Neural progenitor cell (in vitro differentiated cells): ENCODE measurements at regions not wholly inside any gene's neighbourhood (a gene's known extent, or its start where the extent isn't known, plus 50 kb on each side); places are given as distances from the start of the nearest gene placed in this dataset.
A peak's percentile ranks its signal among the peaks of the same experiment; 100 is the strongest.

Source experiments
- DNase-seq: peaks from one replicate; pipeline ENCODE4 v3.0.0-alpha.2; 2016; ENCODE audit warnings: low spot score
- H2AFZ ChIP-seq: fragments of 200-600 bp; sonication (generic); replicated peaks from 2 replicates; pipeline ENCODE4 v1.6.1; 2016; ENCODE audit warnings: antibody characterized with exemption
- H3F3A ChIP-seq: fragments of 200-600 bp; sonication (generic); 2 replicates; pipeline ENCODE4 v1.6.1; 2016; ENCODE audit warnings: antibody characterized with exemption, low read depth
- H3K27ac ChIP-seq: fragments of 200-600 bp; sonication (generic); 2 replicates; pipeline ENCODE4 v1.5.1; 2016; ENCODE audit warnings: mild to moderate bottlenecking
- H3K27me3 ChIP-seq: fragments of 200-600 bp; sonication (generic); 2 replicates; pipeline ENCODE4 v1.6.1; 2016; ENCODE audit warnings: mild to moderate bottlenecking, moderate library complexity
- H3K36me3 ChIP-seq: fragments of 200-600 bp; sonication (generic); 2 replicates; pipeline ENCODE4 v1.5.1; 2016
- H3K4me1 ChIP-seq: fragments of 200-600 bp; sonication (generic); 2 replicates; pipeline ENCODE4 v1.6.1; 2016; ENCODE audit warnings: mixed run types
- H3K4me2 ChIP-seq: fragments of 200-600 bp; sonication (generic); 2 replicates; pipeline ENCODE4 v1.6.1; 2016
- H3K4me3 ChIP-seq: fragments of 200-600 bp; sonication (generic); 2 replicates; pipeline ENCODE4 v1.5.1; 2016
- H3K79me2 ChIP-seq: fragments of 200-600 bp; sonication (generic); 2 replicates; pipeline ENCODE4 v1.6.1; 2016; ENCODE audit warnings: low read depth
- H3K9ac ChIP-seq: fragments of 200-600 bp; sonication (generic); 2 replicates; pipeline ENCODE4 v1.6.1; 2016
- H3K9me3 ChIP-seq: fragments of 200-600 bp; sonication (generic); 2 replicates; pipeline ENCODE4 v1.5.1; 2016; ENCODE audit warnings: low read depth
- H4K20me1 ChIP-seq: fragments of 200-600 bp; sonication (generic); 2 replicates; pipeline ENCODE4 v1.6.1; 2016; ENCODE audit warnings: low read depth
- H3K27ac Mint-ChIP-seq: 3 replicates; pipeline ENCODE4 v1.8.0; 2021; ENCODE audit warnings: mixed read lengths
- H3K27me3 Mint-ChIP-seq: 2 replicates; pipeline ENCODE4 v1.8.0; 2022; ENCODE audit warnings: low read depth, mild to moderate bottlenecking, inconsistent platforms, moderate library complexity, mixed read lengths; ENCODE audit not compliant: insufficient read depth
- H3K36me3 Mint-ChIP-seq: 3 replicates; pipeline ENCODE4 v1.8.0; 2021; ENCODE audit warnings: mixed read lengths
- H3K4me1 Mint-ChIP-seq: 3 replicates; pipeline ENCODE4 v1.8.0; 2021; ENCODE audit warnings: mixed read lengths
- H3K4me3 Mint-ChIP-seq: 3 replicates; pipeline ENCODE4 v1.8.0; 2021; ENCODE audit warnings: mild to moderate bottlenecking, moderate library complexity, mixed read lengths
- H3K9me3 Mint-ChIP-seq: 3 replicates; pipeline ENCODE4 v1.8.0; 2020; ENCODE audit warnings: mixed read lengths
- EZH2 ChIP-seq: fragments of 200-600 bp; sonication (generic); IDR thresholded peaks from 2 replicates; pipeline ENCODE4 v1.6.1; 2017; ENCODE audit warnings: antibody characterized with exemption, mild to moderate bottlenecking, moderate library complexity
- EZH2phosphoT487 ChIP-seq: fragments of 200-600 bp; sonication (generic); IDR thresholded peaks from 2 replicates; pipeline ENCODE4 v1.6.1; 2017; ENCODE audit warnings: antibody characterized with exemption
- TF ChIP-seq, protein P1 (sequence below): fragments of 200-600 bp; sonication (generic); IDR thresholded peaks from 2 replicates; pipeline ENCODE4 v1.5.1; 2017; ENCODE audit warnings: antibody characterized with exemption, mild to moderate bottlenecking

- no peaks in the 10 kb centered on the region for H3K79me2 ChIP-seq
- H3K4me3 Mint-ChIP-seq, result no peak overlapping the region
- no peak overlapping the region for H3K27ac Mint-ChIP-seq
- no peaks in the 10 kb centered on the region for H3F3A ChIP-seq
- no peak overlapping the region for H3K9ac ChIP-seq
- H3K27me3 Mint-ChIP-seq, result peaks cover 13% of the 10 kb centered on the region
- TF ChIP-seq EZH2phosphoT487 (no peak), EZH2 (no peak)
- TF ChIP-seq, protein P1, sequence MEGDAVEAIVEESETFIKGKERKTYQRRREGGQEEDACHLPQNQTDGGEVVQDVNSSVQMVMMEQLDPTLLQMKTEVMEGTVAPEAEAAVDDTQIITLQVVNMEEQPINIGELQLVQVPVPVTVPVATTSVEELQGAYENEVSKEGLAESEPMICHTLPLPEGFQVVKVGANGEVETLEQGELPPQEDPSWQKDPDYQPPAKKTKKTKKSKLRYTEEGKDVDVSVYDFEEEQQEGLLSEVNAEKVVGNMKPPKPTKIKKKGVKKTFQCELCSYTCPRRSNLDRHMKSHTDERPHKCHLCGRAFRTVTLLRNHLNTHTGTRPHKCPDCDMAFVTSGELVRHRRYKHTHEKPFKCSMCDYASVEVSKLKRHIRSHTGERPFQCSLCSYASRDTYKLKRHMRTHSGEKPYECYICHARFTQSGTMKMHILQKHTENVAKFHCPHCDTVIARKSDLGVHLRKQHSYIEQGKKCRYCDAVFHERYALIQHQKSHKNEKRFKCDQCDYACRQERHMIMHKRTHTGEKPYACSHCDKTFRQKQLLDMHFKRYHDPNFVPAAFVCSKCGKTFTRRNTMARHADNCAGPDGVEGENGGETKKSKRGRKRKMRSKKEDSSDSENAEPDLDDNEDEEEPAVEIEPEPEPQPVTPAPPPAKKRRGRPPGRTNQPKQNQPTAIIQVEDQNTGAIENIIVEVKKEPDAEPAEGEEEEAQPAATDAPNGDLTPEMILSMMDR, result no peak
- no peak for DNase-seq
- no peak overlapping the region for H3K27ac ChIP-seq
- H3K4me3 ChIP-seq, result no peak overlapping the region
- H3K27me3 ChIP-seq, result no peaks in the 10 kb centered on the region
- H3K9me3 ChIP-seq, result no peaks in the 10 kb centered on the region
- peaks cover 7% of the 10 kb centered on the region for H3K4me1 Mint-ChIP-seq
- H3K36me3 Mint-ChIP-seq, result no peaks in the 10 kb centered on the region
- no peaks in the 10 kb centered on the region for H4K20me1 ChIP-seq
- no peak overlapping the region for H3K4me2 ChIP-seq
- no peaks in the 10 kb centered on the region for H3K36me3 ChIP-seq
- H3K9me3 Mint-ChIP-seq, result no peaks in the 10 kb centered on the region
- no peak overlapping the region for H2AFZ ChIP-seq
- no peaks in the 10 kb centered on the region for H3K4me1 ChIP-seq
Measured at GRCh38 chr9:89759572-89759971, 154.8 kb downstream of the GADD45G start.

- no peak overlapping the region for H3K4me2 ChIP-seq
- H3K27ac ChIP-seq, result no peak overlapping the region
- peaks cover 13% of the 10 kb centered on the region for H3K27me3 Mint-ChIP-seq
- H3K9ac ChIP-seq, result no peak overlapping the region
- peaks cover 7% of the 10 kb centered on the region for H3K4me1 Mint-ChIP-seq
- no peaks in the 10 kb centered on the region for H3K79me2 ChIP-seq
- H3K4me3 ChIP-seq, result no peak overlapping the region
- peak overlapping the region; percentile 37 for H3K27ac Mint-ChIP-seq
- H3K36me3 ChIP-seq, result no peaks in the 10 kb centered on the region
- H3K4me1 ChIP-seq, result no peaks in the 10 kb centered on the region
- H2AFZ ChIP-seq, result no peak overlapping the region
- no peaks in the 10 kb centered on the region for H3F3A ChIP-seq
- TF ChIP-seq, protein P1, result no peak
- TF ChIP-seq EZH2 (no peak), EZH2phosphoT487 (no peak)
- H3K9me3 ChIP-seq, result no peaks in the 10 kb centered on the region
- no peak overlapping the region for H3K4me3 Mint-ChIP-seq
- H3K36me3 Mint-ChIP-seq, result no peaks in the 10 kb centered on the region
- no peak for DNase-seq
- no peaks in the 10 kb centered on the region for H3K27me3 ChIP-seq
- no peaks in the 10 kb centered on the region for H3K9me3 Mint-ChIP-seq
- H4K20me1 ChIP-seq, result no peaks in the 10 kb centered on the region
Measured at GRCh38 chr9:89760123-89760522, 155.3 kb downstream of the GADD45G start.

DNA sequence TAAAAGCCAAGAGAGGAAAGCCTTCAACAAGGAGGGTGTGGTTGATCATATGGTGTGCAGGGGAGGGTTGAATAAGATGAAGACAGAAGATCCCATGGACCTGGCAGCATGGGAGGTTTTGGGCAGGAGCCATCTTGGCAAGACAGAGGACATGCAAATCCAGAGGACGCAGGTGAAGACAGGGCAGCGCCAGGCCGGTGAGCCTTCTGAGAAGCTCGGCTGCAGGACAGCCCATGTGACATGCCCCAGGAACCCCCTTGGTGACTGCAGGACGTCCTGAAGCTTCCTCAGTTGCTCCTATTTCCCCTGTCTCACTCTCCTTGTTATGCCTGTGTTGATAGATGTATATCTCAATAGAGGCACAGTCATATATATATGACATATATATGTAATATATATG is 159.4 kb downstream of the GADD45G start:
- Histone ChIP-seq H3K4me1 (no peaks in the 10 kb centered on the region), H2AFZ (no peak overlapping the region), H4K20me1 (no peaks in the 10 kb centered on the region), H3K79me2 (no peaks in the 10 kb centered on the region), H3K9me3 (no peaks in the 10 kb centered on the region), H3F3A (no peaks in the 10 kb centered on the region), H3K4me2 (no peak overlapping the region), H3K27ac (no peak overlapping the region), H3K36me3 (no peaks in the 10 kb centered on the region), H3K4me3 (no peak overlapping the region), H3K27me3 (no peaks in the 10 kb centered on the region), H3K9ac (no peak overlapping the region)
- Mint-ChIP-seq H3K36me3 (no peaks in the 10 kb centered on the region), H3K4me1 (peaks cover 7% of the 10 kb centered on the region), H3K27ac (no peak overlapping the region), H3K9me3 (no peaks in the 10 kb centered on the region), H3K4me3 (no peak overlapping the region), H3K27me3 (peaks cover 14% of the 10 kb centered on the region)
- no peak for DNase-seq
- no peak for TF ChIP-seq EZH2

GRCh38 chr9:89765211-89765946 is 160.6 kb downstream of the GADD45G start:
- H3K79me2 ChIP-seq, result no peaks in the 10 kb centered on the region
- H3K36me3 Mint-ChIP-seq, result no peaks in the 10 kb centered on the region
- no peaks in the 10 kb centered on the region for H3K9me3 ChIP-seq
- no peak overlapping the region for H3K27ac Mint-ChIP-seq
- no peak overlapping the region for H3K9ac ChIP-seq
- H3K27me3 Mint-ChIP-seq, result peaks cover 8% of the 10 kb centered on the region
- no peak overlapping the region for H3K27ac ChIP-seq
- no peaks in the 10 kb centered on the region for H3K36me3 ChIP-seq
- no peak overlapping the region for H3K4me2 ChIP-seq
- H3K4me1 Mint-ChIP-seq, result peaks cover 3% of the 10 kb centered on the region
- H3F3A ChIP-seq, result no peaks in the 10 kb centered on the region
- no peaks in the 10 kb centered on the region for H3K27me3 ChIP-seq
- no peaks in the 10 kb centered on the region for H3K9me3 Mint-ChIP-seq
- H2AFZ ChIP-seq, result no peak overlapping the region
- no peaks in the 10 kb centered on the region for H4K20me1 ChIP-seq
- no peaks in the 10 kb centered on the region for H3K4me1 ChIP-seq
- H3K4me3 ChIP-seq, result no peak overlapping the region
- H3K4me3 Mint-ChIP-seq, result no peak overlapping the region
- DNase-seq, result no peak
- TF ChIP-seq, protein P1, result no peak
- TF ChIP-seq EZH2 (no peak), EZH2phosphoT487 (no peak)
